ENCODE measurements at regions not wholly inside any gene's neighbourhood (a gene's known extent, or its start where the extent isn't known, plus 50 kb on each side); places are given as distances from the start of the nearest gene placed in this dataset.

DNA sequence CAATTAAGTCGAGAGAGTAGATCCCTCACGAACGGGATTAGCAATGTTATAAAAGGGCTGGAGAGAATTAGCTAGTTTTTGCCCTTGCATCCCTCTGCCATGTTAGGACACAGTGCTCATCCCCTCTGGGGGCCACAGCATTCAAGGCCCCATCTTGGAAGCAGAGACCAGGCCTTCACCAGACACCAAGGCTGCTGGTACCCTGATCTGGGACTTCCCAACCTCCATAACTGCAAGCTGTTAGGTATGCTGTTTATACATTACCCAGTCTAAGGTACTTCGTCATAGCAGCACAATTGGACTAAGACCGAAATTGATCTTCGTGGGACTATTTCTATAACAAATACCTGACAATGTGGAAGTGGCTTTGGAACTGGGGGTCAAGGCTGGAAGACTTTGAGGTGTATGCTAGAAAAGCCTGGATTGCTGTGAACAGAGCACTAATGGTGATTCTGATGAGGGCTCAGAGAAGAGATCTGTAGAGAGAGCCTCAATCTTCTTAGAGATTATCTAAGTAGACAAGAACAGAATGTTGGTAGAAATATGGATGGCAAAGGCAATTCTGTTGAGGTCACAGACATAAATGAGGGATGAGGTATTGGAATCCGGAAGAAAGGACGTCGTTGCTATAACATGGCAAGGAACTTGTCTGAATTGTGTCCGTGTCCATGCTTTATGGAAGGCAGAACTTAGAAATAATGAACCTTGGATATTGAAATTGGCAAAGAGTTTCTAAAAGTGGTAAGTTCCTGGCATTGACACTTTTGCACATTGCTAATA, 83.8 kb upstream of the KIF26B start (continued):
- TF ChIP-seq, protein P1, sequence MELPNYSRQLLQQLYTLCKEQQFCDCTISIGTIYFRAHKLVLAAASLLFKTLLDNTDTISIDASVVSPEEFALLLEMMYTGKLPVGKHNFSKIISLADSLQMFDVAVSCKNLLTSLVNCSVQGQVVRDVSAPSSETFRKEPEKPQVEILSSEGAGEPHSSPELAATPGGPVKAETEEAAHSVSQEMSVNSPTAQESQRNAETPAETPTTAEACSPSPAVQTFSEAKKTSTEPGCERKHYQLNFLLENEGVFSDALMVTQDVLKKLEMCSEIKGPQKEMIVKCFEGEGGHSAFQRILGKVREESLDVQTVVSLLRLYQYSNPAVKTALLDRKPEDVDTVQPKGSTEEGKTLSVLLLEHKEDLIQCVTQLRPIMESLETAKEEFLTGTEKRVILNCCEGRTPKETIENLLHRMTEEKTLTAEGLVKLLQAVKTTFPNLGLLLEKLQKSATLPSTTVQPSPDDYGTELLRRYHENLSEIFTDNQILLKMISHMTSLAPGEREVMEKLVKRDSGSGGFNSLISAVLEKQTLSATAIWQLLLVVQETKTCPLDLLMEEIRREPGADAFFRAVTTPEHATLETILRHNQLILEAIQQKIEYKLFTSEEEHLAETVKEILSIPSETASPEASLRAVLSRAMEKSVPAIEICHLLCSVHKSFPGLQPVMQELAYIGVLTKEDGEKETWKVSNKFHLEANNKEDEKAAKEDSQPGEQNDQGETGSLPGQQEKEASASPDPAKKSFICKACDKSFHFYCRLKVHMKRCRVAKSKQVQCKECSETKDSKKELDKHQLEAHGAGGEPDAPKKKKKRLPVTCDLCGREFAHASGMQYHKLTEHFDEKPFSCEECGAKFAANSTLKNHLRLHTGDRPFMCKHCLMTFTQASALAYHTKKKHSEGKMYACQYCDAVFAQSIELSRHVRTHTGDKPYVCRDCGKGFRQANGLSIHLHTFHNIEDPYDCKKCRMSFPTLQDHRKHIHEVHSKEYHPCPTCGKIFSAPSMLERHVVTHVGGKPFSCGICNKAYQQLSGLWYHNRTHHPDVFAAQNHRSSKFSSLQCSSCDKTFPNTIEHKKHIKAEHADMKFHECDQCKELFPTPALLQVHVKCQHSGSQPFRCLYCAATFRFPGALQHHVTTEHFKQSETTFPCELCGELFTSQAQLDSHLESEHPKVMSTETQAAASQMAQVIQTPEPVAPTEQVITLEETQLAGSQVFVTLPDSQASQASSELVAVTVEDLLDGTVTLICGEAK (IDR thresholded peaks at IDR 0.05) = no peak
- TF ChIP-seq, protein P1 (CRISPR knock-in tag; IDR thresholded peaks at IDR 0.05) = no peak
- TF ChIP-seq GABPB2 (CRISPR knock-in tag; conservative IDR thresholded peaks at IDR 0.05) (no peak), YBX1 (IDR thresholded peaks at IDR 0.05) (no peak)
- TF ChIP-seq, protein P2, sequence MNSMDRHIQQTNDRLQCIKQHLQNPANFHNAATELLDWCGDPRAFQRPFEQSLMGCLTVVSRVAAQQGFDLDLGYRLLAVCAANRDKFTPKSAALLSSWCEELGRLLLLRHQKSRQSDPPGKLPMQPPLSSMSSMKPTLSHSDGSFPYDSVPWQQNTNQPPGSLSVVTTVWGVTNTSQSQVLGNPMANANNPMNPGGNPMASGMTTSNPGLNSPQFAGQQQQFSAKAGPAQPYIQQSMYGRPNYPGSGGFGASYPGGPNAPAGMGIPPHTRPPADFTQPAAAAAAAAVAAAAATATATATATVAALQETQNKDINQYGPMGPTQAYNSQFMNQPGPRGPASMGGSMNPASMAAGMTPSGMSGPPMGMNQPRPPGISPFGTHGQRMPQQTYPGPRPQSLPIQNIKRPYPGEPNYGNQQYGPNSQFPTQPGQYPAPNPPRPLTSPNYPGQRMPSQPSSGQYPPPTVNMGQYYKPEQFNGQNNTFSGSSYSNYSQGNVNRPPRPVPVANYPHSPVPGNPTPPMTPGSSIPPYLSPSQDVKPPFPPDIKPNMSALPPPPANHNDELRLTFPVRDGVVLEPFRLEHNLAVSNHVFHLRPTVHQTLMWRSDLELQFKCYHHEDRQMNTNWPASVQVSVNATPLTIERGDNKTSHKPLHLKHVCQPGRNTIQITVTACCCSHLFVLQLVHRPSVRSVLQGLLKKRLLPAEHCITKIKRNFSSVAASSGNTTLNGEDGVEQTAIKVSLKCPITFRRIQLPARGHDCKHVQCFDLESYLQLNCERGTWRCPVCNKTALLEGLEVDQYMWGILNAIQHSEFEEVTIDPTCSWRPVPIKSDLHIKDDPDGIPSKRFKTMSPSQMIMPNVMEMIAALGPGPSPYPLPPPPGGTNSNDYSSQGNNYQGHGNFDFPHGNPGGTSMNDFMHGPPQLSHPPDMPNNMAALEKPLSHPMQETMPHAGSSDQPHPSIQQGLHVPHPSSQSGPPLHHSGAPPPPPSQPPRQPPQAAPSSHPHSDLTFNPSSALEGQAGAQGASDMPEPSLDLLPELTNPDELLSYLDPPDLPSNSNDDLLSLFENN (IDR thresholded peaks at IDR 0.05; ENCODE audit: low read depth in 2 of 2, low read length in 2 of 2) = no peak

All from K562 (cell line).